ENCODE measurements at regions not wholly inside any gene's neighbourhood (a gene's known extent, or its start where the extent isn't known, plus 50 kb on each side); places are given as distances from the start of the nearest gene placed in this dataset.

GRCh38 chr7:156174428-156174827 is 362.2 kb upstream of the SHH start:
- Histone ChIP-seq H3F3A (ENCODE audit: insufficient read depth, low read length, poor library complexity, severe bottlenecking) (no peaks in the 10 kb centered on the region), H3K27me3 (ENCODE audit: insufficient read depth, low read depth, low read length) (no peaks in the 10 kb centered on the region), H3K4me2 (ENCODE audit: low read length) (no peak overlapping the region), H3K4me3 (ENCODE audit: low read length) (no peak overlapping the region), H3K9me3 (ENCODE audit: low read length) (no peaks in the 10 kb centered on the region), H4K20me1 (ENCODE audit: insufficient read depth) (no peaks in the 10 kb centered on the region), H2AFZ (ENCODE audit: low read depth, low read length) (no peak overlapping the region), H3K36me3 (ENCODE audit: insufficient read depth, low read length) (no peaks in the 10 kb centered on the region), H3K27ac (ENCODE audit: low read length) (no peak overlapping the region), H3K9me2 (ENCODE audit: insufficient read depth, low read length) (no peaks in the 10 kb centered on the region), H3K79me2 (replicated peaks; ENCODE audit: insufficient read depth, low read length) (no peaks in the 10 kb centered on the region), H3K9ac (ENCODE audit: low read length) (no peak overlapping the region)
- TF ChIP-seq EP300 (conservative IDR thresholded peaks at IDR 0.05; ENCODE audit: poor library complexity, severe bottlenecking) (no peak), MXI1 (conservative IDR thresholded peaks at IDR 0.05; ENCODE audit: poor library complexity, severe bottlenecking) (no peak), RAD21 (conservative IDR thresholded peaks at IDR 0.05) (no peak), POLR2AphosphoS5 (IDR thresholded peaks at IDR 0.05) (no peak), TAF1 (IDR thresholded peaks at IDR 0.05; ENCODE audit: low read depth) (no peak), CTCF (IDR thresholded peaks at IDR 0.05; ENCODE audit: poor library complexity, severe bottlenecking) (no peak), REST (IDR thresholded peaks at IDR 0.05; ENCODE audit: borderline replicate concordance) (no peak)

GRCh38 chr7:156173748-156174353 is 361.6 kb upstream of the SHH start:
- Histone ChIP-seq H3K4me2 (ENCODE audit: low read length) (no peak overlapping the region), H3K9ac (ENCODE audit: low read length) (no peak overlapping the region), H3K27ac (ENCODE audit: low read length) (no peak overlapping the region), H3F3A (ENCODE audit: insufficient read depth, low read length, poor library complexity, severe bottlenecking) (no peaks in the 10 kb centered on the region), H3K9me3 (ENCODE audit: low read length) (no peaks in the 10 kb centered on the region), H3K9me2 (ENCODE audit: insufficient read depth, low read length) (no peaks in the 10 kb centered on the region), H3K4me3 (ENCODE audit: low read length) (no peak overlapping the region), H3K36me3 (ENCODE audit: insufficient read depth, low read length) (no peaks in the 10 kb centered on the region), H2AFZ (ENCODE audit: low read depth, low read length) (no peak overlapping the region), H4K20me1 (ENCODE audit: insufficient read depth) (no peaks in the 10 kb centered on the region), H3K27me3 (ENCODE audit: insufficient read depth, low read depth, low read length) (no peaks in the 10 kb centered on the region), H3K79me2 (replicated peaks; ENCODE audit: insufficient read depth, low read length) (no peaks in the 10 kb centered on the region)
- TF ChIP-seq RAD21 (conservative IDR thresholded peaks at IDR 0.05) (no peak), REST (IDR thresholded peaks at IDR 0.05; ENCODE audit: borderline replicate concordance) (no peak), EZH2 (IDR thresholded peaks at IDR 0.05; ENCODE audit: borderline replicate concordance, insufficient read depth, low read length, poor library complexity, severe bottlenecking) (no peak), EP300 (conservative IDR thresholded peaks at IDR 0.05; ENCODE audit: poor library complexity, severe bottlenecking) (no peak), CTCF (IDR thresholded peaks at IDR 0.05; ENCODE audit: poor library complexity, severe bottlenecking) (no peak), TAF1 (IDR thresholded peaks at IDR 0.05; ENCODE audit: low read depth) (no peak), SMC3 (conservative IDR thresholded peaks at IDR 0.05; ENCODE audit: poor library complexity) (no peak), POLR2AphosphoS5 (IDR thresholded peaks at IDR 0.05) (no peak), MXI1 (conservative IDR thresholded peaks at IDR 0.05; ENCODE audit: poor library complexity, severe bottlenecking) (no peak)

Data from neural cell (in vitro differentiated cells).